HG03439 (cell line): ENCODE measurements at regions not wholly inside any gene's neighbourhood (a gene's known extent, or its start where the extent isn't known, plus 50 kb on each side); places are given as distances from the start of the nearest gene placed in this dataset.

Experiments
- ATAC-seq: cut with Tn5 transposase; IDR thresholded peaks from one replicate; pipeline ENCODE4 v1.9.1; 2021; ENCODE audit warnings: mild to moderate bottlenecking, moderate library complexity; ENCODE audit not compliant: unreplicated experiment

GRCh38 chr18:40417501-40417900 is 1537.5 kb upstream of the PIK3C3 start:
- no peak for ATAC-seq

- no peak for ATAC-seq
Measured at GRCh38 chr18:40415821-40416220, 1539.2 kb upstream of the PIK3C3 start.

DNA sequence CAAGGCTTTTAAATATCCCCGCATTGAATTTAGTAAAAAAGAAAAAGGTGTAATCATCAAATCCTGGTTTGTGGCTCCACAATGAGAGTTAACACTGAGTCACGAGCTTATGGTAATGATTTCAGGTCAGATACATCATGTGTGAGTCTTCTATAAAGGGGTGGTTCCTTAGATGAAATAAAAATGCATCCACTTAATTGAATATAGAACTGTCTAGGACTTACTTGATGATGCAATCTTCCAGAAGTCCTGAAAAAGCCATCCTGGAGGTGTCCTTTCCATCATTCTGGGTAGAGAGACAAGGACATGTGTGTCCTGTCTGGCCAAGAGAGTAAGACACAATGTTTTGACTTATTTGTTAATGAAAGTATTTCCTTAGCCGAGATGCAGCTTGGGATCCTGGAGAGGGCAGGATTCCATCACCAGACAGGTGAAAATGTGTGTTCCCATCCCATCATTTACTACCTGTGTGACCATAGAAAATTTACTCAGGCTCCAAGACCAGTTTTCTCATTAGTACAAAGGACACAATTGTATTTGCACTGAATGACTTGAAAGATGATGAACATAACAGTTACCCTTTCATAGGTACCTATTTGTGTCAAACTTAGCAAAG is 1539.8 kb upstream of the PIK3C3 start:
- no peak for ATAC-seq

DNA sequence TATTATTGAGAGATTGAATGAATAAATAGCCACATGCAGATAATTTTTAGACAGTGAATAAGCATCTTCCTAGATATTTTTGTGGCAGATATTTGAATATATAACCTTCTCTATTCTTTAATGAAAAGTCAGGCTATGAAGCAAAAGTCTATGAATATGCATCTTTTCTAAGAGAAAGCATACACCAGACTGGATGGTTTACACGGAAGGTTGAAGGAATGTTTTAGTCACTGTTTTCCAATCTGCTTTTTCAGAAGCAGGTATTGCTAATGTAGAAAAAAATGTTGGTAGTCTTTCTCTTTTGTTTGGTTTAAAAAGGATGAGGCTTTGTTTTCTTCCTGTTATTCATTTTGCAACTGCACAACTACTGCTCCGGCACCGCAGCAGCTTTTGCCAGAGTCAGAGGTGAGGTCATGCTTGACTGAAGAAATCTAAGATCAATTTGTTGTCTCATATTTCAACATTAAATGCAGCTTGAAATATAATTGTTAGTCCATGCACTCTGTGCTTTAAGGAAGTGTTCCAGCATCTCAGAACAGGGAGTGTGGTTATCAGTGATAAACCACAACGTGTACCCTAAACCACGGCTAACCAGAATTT is 1540.8 kb upstream of the PIK3C3 start:
- no peak for ATAC-seq

GRCh38 chr18:40413160-40413559 is 1541.9 kb upstream of the PIK3C3 start:
- ATAC-seq, result no peak

- ATAC-seq, result no peak
Measured at GRCh38 chr18:40412410-40412809, 1542.6 kb upstream of the PIK3C3 start.

DNA sequence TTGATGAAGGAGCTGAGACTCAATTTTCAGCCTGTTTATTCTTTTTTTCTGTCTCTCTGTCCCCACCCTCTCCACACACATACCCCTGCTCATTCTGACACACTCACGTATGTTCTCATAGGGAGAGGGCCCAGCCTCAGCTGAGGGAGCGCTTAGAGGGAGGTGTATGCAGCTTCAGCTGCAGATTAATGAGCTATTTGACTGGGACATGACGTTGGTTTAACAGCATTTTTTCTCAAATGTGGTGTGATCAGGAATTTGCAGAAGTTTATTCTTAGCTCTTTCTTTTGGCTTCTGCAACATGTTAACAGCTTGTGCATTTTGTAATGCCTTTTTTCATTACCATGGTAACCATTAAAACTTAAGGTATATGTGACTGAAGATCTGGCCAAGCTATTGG is 1547.1 kb upstream of the PIK3C3 start:
- ATAC-seq, result no peak

DNA sequence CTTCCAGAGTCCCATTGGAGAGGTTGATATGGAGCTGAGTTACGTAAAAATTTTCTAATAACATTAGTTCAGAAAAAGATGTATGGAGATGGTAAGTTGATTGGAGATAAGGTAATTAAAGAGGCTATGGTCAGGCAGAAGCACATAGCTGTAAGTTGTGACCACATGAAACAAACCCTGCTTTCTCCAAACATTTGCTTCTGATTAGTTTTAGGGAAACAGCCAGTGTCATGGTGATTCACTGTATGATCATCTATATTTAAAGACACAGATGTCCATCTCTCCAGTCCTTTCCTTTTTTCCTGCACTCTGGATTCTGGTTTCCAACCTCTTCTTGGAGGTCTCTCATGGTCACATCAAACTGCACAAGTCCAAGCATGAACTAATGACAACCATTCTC is 1550.8 kb upstream of the PIK3C3 start:
- no peak for ATAC-seq

GRCh38 chr18:40402052-40402451 is 1553.0 kb upstream of the PIK3C3 start:
- ATAC-seq, result no peak

DNA sequence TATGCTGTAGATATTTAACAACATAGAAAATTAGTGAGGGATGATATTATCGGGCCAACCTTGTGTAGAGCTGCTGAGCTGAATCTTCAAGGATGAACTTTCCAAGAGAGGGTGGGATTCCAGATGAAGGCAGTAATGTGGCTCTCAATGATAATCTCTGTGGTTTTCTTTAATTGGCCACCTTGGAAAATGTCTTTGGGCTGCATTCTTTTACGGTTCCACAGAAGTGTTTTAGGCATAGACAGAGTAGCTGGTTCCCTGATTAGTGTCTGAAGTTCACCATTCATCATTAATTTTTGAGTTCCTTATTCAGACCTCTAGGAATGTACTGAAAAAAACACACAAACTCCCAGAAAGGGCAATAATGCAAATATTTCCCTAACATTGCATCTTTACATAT is 1566.9 kb upstream of the PIK3C3 start:
- no peak for ATAC-seq

GRCh38 chr18:40387130-40387787 is 1567.8 kb upstream of the PIK3C3 start:
- ATAC-seq, result no peak

- no peak for ATAC-seq
Measured at GRCh38 chr18:40382197-40382596, 1572.8 kb upstream of the PIK3C3 start.

DNA sequence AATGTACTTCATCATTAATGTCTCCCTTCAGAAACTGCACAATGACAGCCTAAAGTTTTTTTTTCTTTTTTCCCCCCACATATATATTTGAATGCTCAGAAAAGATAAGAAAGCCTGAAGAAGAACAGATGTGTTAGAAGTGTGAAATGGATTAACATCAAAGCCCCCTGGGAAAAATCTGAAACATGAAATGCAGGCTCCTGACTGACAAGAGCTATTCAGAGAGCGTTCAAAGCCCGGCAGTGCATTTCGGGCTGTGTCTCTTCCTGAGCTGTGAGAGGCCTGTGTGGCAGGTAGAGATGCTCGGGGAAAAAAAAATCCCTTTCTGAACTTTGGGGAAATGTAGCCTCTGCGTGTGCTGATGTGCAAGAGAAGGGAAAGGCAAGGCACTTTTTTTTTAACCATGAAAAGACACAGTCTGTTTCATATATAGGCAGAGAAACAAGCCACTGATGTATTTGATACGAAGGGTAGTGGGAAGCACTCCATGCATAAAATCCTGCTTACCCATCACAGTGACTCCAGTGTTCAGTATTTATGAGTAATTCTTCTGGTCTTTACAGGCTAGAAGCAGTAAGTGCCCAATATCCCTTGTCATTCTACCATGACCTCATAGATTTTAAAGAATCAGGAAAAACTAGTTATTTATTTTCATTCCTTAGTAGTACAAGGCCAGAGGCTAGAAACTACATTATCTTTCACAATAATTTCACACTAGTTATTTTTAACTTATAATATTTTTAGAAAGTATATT is 1574.2 kb upstream of the PIK3C3 start:
- ATAC-seq, result no peak

GRCh38 chr18:40375837-40376236 is 1579.2 kb upstream of the PIK3C3 start:
- no peak for ATAC-seq

DNA sequence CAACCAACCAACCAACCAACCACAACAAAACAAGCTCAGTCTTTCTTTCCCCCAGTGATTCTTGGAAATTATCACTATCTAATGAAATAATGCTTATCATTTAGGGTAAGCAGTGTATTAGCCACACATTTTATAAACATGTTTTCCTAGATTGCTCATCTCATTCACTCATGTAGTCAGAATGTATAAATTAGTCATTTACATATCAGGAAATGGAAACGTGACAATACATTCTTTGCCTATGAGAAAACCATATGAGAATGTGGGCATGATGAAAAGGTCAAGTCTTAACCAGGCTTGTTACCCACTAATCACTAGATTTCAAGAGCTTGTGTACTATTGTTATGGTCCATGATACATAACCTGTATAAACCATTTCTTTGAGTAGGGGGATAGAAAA is 1583.4 kb upstream of the PIK3C3 start:
- no peak for ATAC-seq

GRCh38 chr18:40367576-40367975 is 1587.5 kb upstream of the PIK3C3 start:
- ATAC-seq, result no peak

- ATAC-seq, result no peak
Measured at GRCh38 chr18:40366521-40366920, 1588.5 kb upstream of the PIK3C3 start.

- ATAC-seq, result no peak
Measured at GRCh38 chr18:40365526-40365925, 1589.5 kb upstream of the PIK3C3 start.

DNA sequence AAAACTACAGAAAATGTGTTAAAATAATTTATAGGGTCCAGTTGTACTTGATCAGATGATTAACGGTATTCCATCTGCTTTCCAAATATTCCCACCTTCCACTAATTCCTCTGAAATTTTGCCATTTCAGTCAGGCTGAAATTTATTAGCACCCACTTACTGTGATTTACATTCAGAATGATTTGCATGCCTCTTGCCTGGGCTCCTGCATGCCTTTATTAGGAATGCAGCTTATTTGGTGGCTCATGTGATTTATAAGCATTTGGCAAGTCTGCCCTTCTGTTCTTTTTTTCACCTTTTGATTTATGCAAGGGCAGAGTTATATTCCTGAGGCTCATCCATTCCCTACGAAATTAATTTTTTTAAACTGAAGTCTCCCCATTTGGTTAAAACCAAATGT is 1594.5 kb upstream of the PIK3C3 start:
- ATAC-seq, result no peak

GRCh38 chr18:40357536-40357935 is 1597.5 kb upstream of the PIK3C3 start:
- no peak for ATAC-seq

DNA sequence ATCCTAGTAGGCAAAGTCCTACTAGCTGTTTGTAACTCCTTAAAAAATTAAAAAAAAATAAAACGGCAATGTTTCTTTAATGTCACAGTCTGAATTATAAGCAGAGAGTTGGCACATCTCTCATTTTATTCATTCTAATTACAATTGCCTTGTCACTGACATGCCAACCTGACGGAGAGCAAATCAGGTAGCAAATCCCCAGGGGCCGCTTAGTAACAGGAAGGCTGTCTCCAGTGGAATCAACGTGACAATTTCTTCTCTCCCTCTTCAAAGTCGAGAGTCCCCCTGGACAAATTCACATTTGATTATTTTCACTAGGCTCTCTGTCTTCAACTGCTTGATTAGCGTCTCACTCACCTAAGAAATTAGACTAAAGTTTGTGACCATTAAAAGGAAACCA is 1598.9 kb upstream of the PIK3C3 start:
- ATAC-seq, result no peak

GRCh38 chr18:40355726-40356125 is 1599.3 kb upstream of the PIK3C3 start:
- ATAC-seq, result no peak
